ENCODE measurements at regions not wholly inside any gene's neighbourhood (a gene's known extent, or its start where the extent isn't known, plus 50 kb on each side); places are given as distances from the start of the nearest gene placed in this dataset.
"Not testable (repeated sequence)": the region's sequence is repeated elsewhere in the genome, so short reads cannot be mapped to it uniquely, and the experiment has no call there.

GRCh38 chr7:20466543-20467021 is 135.9 kb downstream of the ITGB8 start:
- DNase-seq (ENCODE audit: low read depth) = no peak

DNA sequence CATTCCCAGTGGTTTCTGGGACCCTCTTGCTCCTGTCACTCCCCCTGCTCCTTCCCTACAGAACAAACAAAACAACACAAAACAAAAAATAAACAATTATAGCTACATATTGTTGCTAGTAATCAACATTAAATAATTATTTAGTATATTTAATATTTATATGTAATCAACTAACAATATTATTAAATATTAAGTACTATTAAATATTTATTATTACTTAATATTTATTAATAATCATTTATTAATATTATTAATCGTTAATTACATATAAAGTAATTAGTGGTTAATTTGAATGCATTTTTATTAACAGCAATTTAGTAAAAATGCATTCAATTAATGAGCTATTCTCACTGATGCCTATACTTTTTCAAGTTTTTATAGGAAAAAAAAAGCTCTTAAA is 139.4 kb downstream of the ITGB8 start:
- DNase-seq (ENCODE audit: low read depth) = no peak

- DNase-seq (ENCODE audit: low read depth) = no peak
Measured at GRCh38 chr7:20470726-20471125, 140.0 kb downstream of the ITGB8 start.

DNA sequence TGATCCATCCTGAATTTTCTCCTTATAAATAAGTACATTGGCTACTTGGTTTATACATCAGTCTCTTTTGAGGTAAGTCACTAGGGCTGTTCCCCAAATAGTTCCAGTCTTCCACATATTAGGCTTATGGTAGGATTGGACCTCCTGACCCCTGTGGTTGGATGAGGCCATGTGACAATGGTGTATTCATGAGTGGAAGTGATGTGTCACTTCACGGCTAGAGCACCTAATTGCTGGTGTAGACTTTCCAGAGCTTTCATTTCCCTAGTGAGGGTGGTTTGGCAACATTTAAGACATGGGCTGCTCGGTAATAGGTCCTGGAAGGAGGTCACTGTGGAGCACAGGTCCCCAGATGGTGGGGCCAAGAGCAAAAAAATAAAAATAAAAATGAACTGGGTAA is 141.2 kb upstream of the ABCB5 start:
- no peak for DNase-seq (ENCODE audit: low read depth)

DNA sequence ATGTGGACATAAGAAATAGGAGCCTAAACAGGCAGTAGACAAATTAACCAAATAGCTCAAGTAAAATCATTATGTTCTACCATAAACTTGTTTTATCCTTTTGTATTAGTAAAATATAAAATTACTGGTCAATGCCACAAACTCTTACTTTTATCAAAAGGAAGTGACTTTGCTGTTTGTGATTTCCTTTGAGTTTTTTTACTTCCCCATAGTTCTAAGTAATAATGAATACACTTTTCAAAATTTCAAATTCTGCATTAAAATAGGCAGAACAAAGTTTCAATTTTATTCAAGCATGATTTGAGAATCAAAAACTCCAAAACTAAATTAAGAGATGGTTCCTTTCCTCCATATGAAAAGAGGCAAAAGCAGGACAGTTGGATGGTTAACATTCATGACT is 139.7 kb upstream of the ABCB5 start:
- DNase-seq (ENCODE audit: low read depth) = no peak

- DNase-seq (ENCODE audit: low read depth) = no peak
Measured at GRCh38 chr7:20477067-20477466, 138.4 kb upstream of the ABCB5 start.

- no peak for DNase-seq (ENCODE audit: low read depth)
Measured at GRCh38 chr7:20479706-20480105, 135.8 kb upstream of the ABCB5 start.

DNA sequence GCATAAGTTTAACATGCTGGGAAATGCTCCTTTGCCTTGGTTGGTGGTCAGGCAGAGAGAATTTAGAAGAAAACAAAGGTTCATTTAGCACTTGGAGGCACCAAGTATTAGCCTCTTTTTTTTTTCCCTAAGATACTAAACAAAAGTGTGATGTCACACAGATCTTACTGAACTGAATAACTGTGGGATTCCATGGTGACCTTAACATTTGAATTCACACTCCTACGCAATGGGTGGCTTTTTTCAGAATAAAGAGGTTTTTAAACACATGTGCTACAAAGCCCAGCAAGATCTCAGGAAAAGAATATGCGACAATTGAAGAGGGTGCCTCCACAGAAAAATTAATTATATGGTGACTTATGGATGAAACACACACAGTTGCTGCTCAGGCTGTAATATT is 133.4 kb upstream of the ABCB5 start:
- no peak for DNase-seq (ENCODE audit: low read depth)

DNA sequence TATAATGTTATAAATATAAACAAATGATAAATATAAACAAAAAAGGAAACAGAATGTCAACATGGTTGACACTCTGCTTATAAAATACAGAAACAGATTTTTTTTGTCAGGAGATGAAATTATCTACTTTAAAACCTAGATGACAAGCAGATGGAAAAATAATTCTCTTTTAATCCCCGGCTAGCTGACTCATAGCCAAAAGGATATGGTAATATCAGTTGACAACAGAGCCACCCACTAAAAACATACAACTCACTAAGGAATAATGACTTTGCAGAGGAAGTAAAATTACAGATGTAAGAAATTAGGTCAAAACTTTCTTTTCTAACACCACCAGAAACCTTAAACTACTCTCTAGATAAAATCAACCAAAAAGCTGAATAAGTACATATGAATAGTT is 131.1 kb upstream of the ABCB5 start:
- DNase-seq (ENCODE audit: low read depth) = no peak

- DNase-seq (ENCODE audit: low read depth) = no peak
Measured at GRCh38 chr7:20488850-20489249, 126.6 kb upstream of the ABCB5 start.

DNA sequence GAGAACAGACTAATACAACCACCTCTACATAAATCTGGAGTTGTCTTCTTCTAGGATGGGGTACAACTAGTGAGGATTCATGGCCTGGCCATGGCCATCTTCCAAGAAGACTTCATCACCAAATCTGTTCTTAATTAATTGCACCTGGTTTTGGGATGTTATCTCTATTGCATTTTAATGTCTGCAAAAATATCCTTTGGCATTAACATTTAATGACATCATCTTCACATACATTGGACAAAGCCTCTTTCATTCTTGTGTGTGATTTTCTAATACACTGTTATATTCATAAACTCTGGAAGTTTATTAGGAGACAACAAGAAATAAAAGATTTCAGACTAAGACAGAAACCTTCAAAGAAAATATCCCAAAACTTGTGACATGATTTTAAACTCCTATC is 124.2 kb upstream of the ABCB5 start:
- no peak for DNase-seq (ENCODE audit: low read depth)

GRCh38 chr7:20494566-20494965 is 120.9 kb upstream of the ABCB5 start:
- DNase-seq (ENCODE audit: low read depth) = no peak

DNA sequence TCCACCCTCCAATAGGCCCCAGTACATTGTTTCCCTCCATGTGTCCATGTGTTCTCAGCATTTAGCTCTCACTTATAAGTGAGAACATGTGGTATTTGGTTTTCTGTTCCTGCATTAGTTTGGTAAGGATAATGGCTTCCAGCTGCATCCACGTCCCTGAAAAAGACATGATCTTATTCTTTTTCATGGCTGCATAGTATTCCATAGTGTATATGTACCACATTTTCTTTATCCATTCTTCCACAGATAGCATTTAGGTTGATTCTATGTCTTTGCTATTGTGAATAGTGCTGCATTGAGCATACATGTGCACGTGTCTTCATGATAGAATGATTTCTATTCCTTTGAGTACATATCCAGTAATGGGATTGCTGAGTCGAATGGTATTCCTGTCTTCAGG is 114.0 kb upstream of the ABCB5 start:
- not testable (repeated sequence) for DNase-seq (ENCODE audit: low read depth)

DNA sequence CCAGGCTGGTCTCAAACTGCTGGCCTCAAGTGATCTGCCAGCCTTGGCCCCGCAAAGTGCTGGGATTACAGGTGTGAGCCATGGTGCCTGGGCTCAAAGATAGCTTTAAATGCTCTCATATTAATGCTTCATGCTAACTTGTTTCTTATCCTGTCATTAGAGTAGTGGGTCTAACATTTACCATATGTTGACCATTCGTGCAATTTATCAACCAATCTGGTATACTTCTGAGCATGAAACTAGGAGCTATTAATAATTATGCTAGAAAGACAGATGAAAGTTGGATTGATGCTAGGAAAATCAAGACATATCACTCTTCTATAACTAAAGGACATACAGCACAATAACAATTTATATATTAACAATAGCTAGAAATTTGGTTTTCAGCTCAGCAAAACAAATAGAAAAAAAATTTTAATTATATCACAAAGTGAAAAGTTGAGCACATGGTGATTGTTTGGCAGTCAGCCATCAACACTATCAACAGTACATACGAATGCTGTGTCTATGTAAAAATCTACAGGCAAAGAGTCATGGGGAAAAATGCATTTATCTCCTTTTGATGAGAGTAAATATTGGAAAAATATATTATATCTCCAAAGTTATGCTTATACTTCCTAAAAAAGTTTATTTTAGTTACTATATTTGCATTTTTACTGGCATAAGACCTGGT is 112.1 kb upstream of the ABCB5 start:
- no peak for DNase-seq (ENCODE audit: low read depth)

GRCh38 chr7:20504060-20504459 is 111.4 kb upstream of the ABCB5 start:
- no peak for DNase-seq (ENCODE audit: low read depth)

- DNase-seq (ENCODE audit: low read depth) = no peak
Measured at GRCh38 chr7:20506175-20506574, 109.3 kb upstream of the ABCB5 start.

GRCh38 chr7:20507157-20507556 is 108.3 kb upstream of the ABCB5 start:
- no peak for DNase-seq (ENCODE audit: low read depth)

DNA sequence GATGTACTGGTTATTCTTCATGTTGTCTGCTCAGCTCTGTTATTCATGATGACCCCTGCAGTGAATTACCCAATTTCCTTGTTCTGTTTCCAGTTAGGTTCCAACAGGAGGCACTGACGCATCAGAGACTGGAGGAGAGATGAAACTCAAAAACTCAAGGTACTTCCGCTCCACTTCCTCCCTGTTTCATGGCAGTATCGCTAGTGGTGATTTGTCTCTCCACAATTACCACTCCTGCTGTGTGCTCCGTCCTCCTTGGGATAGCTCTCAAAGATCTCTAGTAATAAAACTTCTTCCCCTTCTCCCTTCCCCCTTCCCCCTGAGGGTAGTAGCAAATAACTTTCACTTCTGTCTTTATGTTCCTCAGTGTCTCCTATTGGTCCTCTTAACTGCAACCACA is 107.4 kb upstream of the ABCB5 start:
- DNase-seq (ENCODE audit: low read depth) = no peak

GRCh38 chr7:20509892-20510572 is 105.4 kb upstream of the ABCB5 start:
- no peak for DNase-seq (ENCODE audit: low read depth)

GRCh38 chr7:20510573-20510900 is 104.9 kb upstream of the ABCB5 start:
- no peak for DNase-seq (ENCODE audit: low read depth)

DNA sequence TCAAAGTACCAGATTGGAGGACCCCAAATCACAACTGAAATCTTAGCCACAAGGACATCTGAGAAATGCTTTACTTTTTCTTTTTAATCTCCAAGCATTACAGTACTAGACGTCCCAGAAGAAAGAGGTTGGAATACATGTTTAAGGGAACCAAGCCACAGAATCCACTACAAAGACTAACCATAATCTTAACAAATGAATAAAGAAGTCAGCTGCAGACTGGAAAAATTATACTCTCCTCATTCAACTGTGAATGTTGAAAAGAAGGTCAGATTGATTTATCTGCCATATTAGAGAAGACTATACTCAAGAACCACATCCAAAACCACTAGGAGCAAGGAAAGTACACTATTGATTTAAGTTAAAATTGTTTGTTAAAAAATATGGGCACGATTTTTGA is 102.1 kb upstream of the ABCB5 start:
- no peak for DNase-seq (ENCODE audit: low read depth)

GRCh38 chr7:20513897-20514296 is 101.6 kb upstream of the ABCB5 start:
- DNase-seq (ENCODE audit: low read depth) = no peak

GRCh38 chr7:20514364-20514763 is 101.1 kb upstream of the ABCB5 start:
- DNase-seq (ENCODE audit: low read depth) = no peak

DNA sequence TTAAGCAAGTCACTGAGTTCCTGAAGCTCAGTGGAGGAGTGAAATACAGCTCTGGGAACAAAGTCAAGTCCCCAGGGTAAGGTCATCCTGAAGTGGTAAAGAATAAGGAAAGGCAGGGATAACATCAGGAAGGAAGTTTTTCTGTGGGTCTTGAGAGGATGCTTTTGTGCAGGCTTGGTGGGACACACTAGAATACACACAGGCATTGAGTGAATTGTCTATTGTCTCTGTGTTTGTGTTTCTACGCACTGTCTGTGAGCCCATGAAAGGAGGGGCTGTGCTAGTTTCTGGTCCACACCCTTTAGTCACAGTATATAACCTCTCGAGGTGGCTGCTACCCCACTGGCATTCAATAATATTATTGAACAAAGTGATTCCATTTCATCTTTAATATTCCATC is 95.8 kb upstream of the ABCB5 start:
- DNase-seq (ENCODE audit: low read depth) = no peak

Data from fibroblast of gingiva (primary cell).